GM23338 (cell line): ENCODE measurements at regions not wholly inside any gene's neighbourhood (a gene's known extent, or its start where the extent isn't known, plus 50 kb on each side); places are given as distances from the start of the nearest gene placed in this dataset.
A peak's percentile ranks its signal among the peaks of the same experiment; 100 is the strongest.

ENCODE experiments used
- ATAC-seq: fragments of 200-7000 bp; cut with Tn5 transposase; 3 replicates; pipeline ENCODE4 v1.9.1; 2020
- DNase-seq: peaks from one replicate; pipeline ENCODE4 v3.0.0-alpha.2; 2015; ENCODE audit warnings: low spot score
- H2AFZ ChIP-seq: fragments of 200-600 bp; sonication (generic); 2 replicates; pipeline ENCODE4 v1.8.0; 2016; ENCODE audit warnings: antibody characterized with exemption, mild to moderate bottlenecking, moderate library complexity
- H3F3A ChIP-seq: fragments of 200-600 bp; sonication (generic); replicated peaks from 2 replicates; pipeline ENCODE4 v1.8.0; 2017; ENCODE audit warnings: antibody characterized with exemption, mixed run types, low read depth
- H3K27ac ChIP-seq: fragments of 200-600 bp; sonication (generic); 2 replicates; pipeline ENCODE4 v1.6.1; 2016; ENCODE audit warnings: low read depth
- H3K27me3 ChIP-seq: fragments of 200-600 bp; sonication (generic); 2 replicates; pipeline ENCODE4 v1.8.0; 2016; ENCODE audit warnings: mild to moderate bottlenecking, mixed run types, moderate library complexity; ENCODE audit not compliant: insufficient read depth
- H3K36me3 ChIP-seq: fragments of 200-600 bp; sonication (generic); 2 replicates; pipeline ENCODE4 v1.8.0; 2016; ENCODE audit warnings: mild to moderate bottlenecking; ENCODE audit not compliant: insufficient read depth
- H3K4me1 ChIP-seq: fragments of 200-600 bp; sonication (generic); 2 replicates; pipeline ENCODE4 v1.8.0; 2016; ENCODE audit warnings: mild to moderate bottlenecking, moderate library complexity; ENCODE audit not compliant: insufficient read depth
- H3K4me2 ChIP-seq: fragments of 200-600 bp; sonication (generic); 2 replicates; pipeline ENCODE4 v1.7.1; 2017; ENCODE audit warnings: mixed run types
- H3K4me3 ChIP-seq: fragments of 200-600 bp; sonication (generic); 2 replicates; pipeline ENCODE4 v1.6.1; 2016; ENCODE audit warnings: mixed run types
- H3K79me2 ChIP-seq: fragments of 200-600 bp; sonication (generic); replicated peaks from 2 replicates; pipeline ENCODE4 v1.8.0; 2017; ENCODE audit warnings: mild to moderate bottlenecking; ENCODE audit not compliant: insufficient read depth
- H3K9me2 ChIP-seq: fragments of 200-600 bp; sonication (generic); 2 replicates; pipeline ENCODE4 v1.8.0; 2017; ENCODE audit not compliant: insufficient read depth
- H4K20me1 ChIP-seq: fragments of 200-600 bp; sonication (generic); replicated peaks from 2 replicates; pipeline ENCODE4 v1.8.0; 2017; ENCODE audit warnings: mild to moderate bottlenecking; ENCODE audit not compliant: insufficient read depth
- H3K27ac Mint-ChIP-seq: 2 replicates; pipeline ENCODE4 v1.8.0; 2020; ENCODE audit warnings: inconsistent platforms, mild to moderate bottlenecking, moderate library complexity, mixed read lengths
- H3K27me3 Mint-ChIP-seq: 3 replicates; pipeline ENCODE4 v1.8.0; 2022; ENCODE audit warnings: low read depth, mild to moderate bottlenecking, moderate library complexity, mixed read lengths, inconsistent platforms; ENCODE audit not compliant: insufficient read depth, poor library complexity
- H3K36me3 Mint-ChIP-seq: 3 replicates; pipeline ENCODE4 v1.8.0; 2021; ENCODE audit warnings: low read depth, mild to moderate bottlenecking, inconsistent platforms, moderate library complexity, mixed read lengths
- H3K4me1 Mint-ChIP-seq: 3 replicates; pipeline ENCODE4 v1.8.0; 2020; ENCODE audit warnings: mild to moderate bottlenecking, inconsistent platforms, mixed read lengths
- H3K4me3 Mint-ChIP-seq: 3 replicates; pipeline ENCODE4 v1.8.0; 2021; ENCODE audit warnings: moderate library complexity, mild to moderate bottlenecking, inconsistent platforms, mixed read lengths
- H3K9me3 Mint-ChIP-seq: 3 replicates; pipeline ENCODE4 v1.8.0; 2020; ENCODE audit warnings: moderate library complexity, mild to moderate bottlenecking, inconsistent platforms, mixed read lengths
- CREB1 ChIP-seq: fragments of 250-450 bp; sonication (Bioruptor Pico); IDR thresholded peaks from 2 replicates; pipeline ENCODE4 v1.5.0; 2020; ENCODE audit warnings: low read depth, mild to moderate bottlenecking, moderate library complexity
- EZH2phosphoT487 ChIP-seq: fragments of 200-600 bp; sonication (generic); IDR thresholded peaks from one replicate; pipeline ENCODE4 v1.8.1; 2018; ENCODE audit warnings: antibody characterized with exemption; ENCODE audit not compliant: unreplicated experiment
- JUNB ChIP-seq: IDR thresholded peaks from one replicate; pipeline ENCODE4 v1.6.1; 2016; ENCODE audit warnings: antibody characterized with exemption; ENCODE audit not compliant: unreplicated experiment
- NANOG ChIP-seq: IDR thresholded peaks from 2 replicates; pipeline ENCODE4 v1.6.1; 2016; ENCODE audit warnings: antibody characterized with exemption, borderline replicate concordance
- POLR2AphosphoS5 ChIP-seq: IDR thresholded peaks from 2 replicates; pipeline ENCODE4 v1.6.1; 2016; ENCODE audit warnings: antibody characterized with exemption, low read depth
- TF ChIP-seq, protein P1 (sequence below): IDR thresholded peaks from 2 replicates; pipeline ENCODE4 v1.6.1; 2016; ENCODE audit warnings: antibody characterized with exemption
- TF ChIP-seq, protein P2 (sequence below): fragments of 250-450 bp; sonication (Bioruptor Pico); IDR thresholded peaks from 2 replicates; pipeline ENCODE4 v1.5.0; 2020; ENCODE audit warnings: mild to moderate bottlenecking, moderate library complexity

DNA sequence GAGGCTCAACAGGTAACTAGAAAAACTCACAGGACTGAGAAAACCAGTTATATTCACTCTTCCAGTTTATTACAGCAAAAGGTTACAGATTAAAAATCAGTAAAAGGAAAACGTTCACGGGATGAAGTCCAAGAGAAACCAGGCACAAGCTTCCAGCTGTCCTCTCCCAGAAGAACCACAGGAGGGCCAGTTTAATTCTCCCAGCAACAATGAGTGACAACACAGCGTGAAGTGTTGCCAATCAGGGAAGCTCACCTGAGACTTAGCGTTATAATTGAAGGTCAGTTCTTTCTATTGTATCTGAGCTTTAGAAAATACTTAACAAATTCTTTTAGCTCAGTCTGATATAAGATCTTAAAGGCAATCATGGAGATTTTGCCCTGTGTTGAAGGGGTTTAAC is 65.2 kb upstream of the TNR start:
- Histone ChIP-seq H3K36me3 (no peaks in the 10 kb centered on the region), H3F3A (no peaks in the 10 kb centered on the region), H3K9me2 (0 out of 2 replicates have a peak, but pooled peaks cover 3% of the 10 kb centered on the region), H3K4me1 (peaks cover 7% of the 10 kb centered on the region), H3K79me2 (no peaks in the 10 kb centered on the region), H2AFZ (no peak overlapping the region), H4K20me1 (no peaks in the 10 kb centered on the region), H3K27me3 (no peaks in the 10 kb centered on the region), H3K27ac (no peak overlapping the region), H3K4me2 (peak overlapping the region; percentile 34; the same call in 1 of the 2 replicates), H3K4me3 (no peak overlapping the region)
- no peak overlapping the region for H3K27ac Mint-ChIP-seq
- TF ChIP-seq NANOG (no peak), EZH2phosphoT487 (no peak), CREB1 (CRISPR knock-in tag) (no peak), POLR2AphosphoS5 (no peak), JUNB (no peak)
- TF ChIP-seq, protein P1, sequence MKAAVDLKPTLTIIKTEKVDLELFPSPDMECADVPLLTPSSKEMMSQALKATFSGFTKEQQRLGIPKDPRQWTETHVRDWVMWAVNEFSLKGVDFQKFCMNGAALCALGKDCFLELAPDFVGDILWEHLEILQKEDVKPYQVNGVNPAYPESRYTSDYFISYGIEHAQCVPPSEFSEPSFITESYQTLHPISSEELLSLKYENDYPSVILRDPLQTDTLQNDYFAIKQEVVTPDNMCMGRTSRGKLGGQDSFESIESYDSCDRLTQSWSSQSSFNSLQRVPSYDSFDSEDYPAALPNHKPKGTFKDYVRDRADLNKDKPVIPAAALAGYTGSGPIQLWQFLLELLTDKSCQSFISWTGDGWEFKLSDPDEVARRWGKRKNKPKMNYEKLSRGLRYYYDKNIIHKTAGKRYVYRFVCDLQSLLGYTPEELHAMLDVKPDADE: no peak
- TF ChIP-seq, protein P2, sequence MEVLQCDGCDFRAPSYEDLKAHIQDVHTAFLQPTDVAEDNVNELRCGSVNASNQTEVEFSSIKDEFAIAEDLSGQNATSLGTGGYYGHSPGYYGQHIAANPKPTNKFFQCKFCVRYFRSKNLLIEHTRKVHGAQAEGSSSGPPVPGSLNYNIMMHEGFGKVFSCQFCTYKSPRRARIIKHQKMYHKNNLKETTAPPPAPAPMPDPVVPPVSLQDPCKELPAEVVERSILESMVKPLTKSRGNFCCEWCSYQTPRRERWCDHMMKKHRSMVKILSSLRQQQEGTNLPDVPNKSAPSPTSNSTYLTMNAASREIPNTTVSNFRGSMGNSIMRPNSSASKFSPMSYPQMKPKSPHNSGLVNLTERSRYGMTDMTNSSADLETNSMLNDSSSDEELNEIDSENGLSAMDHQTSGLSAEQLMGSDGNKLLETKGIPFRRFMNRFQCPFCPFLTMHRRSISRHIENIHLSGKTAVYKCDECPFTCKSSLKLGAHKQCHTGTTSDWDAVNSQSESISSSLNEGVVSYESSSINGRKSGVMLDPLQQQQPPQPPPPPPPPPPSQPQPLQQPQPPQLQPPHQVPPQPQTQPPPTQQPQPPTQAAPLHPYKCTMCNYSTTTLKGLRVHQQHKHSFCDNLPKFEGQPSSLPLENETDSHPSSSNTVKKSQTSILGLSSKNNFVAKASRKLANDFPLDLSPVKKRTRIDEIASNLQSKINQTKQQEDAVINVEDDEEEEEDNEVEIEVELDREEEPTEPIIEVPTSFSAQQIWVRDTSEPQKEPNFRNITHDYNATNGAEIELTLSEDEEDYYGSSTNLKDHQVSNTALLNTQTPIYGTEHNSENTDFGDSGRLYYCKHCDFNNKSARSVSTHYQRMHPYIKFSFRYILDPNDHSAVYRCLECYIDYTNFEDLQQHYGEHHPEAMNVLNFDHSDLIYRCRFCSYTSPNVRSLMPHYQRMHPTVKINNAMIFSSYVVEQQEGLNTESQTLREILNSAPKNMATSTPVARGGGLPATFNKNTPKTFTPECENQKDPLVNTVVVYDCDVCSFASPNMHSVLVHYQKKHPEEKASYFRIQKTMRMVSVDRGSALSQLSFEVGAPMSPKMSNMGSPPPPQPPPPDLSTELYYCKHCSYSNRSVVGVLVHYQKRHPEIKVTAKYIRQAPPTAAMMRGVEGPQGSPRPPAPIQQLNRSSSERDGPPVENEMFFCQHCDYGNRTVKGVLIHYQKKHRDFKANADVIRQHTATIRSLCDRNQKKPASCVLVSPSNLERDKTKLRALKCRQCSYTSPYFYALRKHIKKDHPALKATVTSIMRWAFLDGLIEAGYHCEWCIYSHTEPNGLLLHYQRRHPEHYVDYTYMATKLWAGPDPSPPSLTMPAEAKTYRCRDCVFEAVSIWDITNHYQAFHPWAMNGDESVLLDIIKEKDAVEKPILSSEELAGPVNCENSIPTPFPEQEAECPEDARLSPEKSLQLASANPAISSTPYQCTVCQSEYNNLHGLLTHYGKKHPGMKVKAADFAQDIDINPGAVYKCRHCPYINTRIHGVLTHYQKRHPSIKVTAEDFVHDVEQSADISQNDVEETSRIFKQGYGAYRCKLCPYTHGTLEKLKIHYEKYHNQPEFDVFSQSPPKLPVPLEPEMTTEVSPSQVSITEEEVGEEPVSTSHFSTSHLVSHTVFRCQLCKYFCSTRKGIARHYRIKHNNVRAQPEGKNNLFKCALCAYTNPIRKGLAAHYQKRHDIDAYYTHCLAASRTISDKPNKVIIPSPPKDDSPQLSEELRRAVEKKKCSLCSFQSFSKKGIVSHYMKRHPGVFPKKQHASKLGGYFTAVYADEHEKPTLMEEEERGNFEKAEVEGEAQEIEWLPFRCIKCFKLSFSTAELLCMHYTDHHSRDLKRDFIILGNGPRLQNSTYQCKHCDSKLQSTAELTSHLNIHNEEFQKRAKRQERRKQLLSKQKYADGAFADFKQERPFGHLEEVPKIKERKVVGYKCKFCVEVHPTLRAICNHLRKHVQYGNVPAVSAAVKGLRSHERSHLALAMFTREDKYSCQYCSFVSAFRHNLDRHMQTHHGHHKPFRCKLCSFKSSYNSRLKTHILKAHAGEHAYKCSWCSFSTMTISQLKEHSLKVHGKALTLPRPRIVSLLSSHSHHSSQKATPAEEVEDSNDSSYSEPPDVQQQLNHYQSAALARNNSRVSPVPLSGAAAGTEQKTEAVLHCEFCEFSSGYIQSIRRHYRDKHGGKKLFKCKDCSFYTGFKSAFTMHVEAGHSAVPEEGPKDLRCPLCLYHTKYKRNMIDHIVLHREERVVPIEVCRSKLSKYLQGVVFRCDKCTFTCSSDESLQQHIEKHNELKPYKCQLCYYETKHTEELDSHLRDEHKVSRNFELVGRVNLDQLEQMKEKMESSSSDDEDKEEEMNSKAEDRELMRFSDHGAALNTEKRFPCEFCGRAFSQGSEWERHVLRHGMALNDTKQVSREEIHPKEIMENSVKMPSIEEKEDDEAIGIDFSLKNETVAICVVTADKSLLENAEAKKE (CRISPR knock-in tag): 0 out of 2 replicates have a peak, but pooled peaks have one; percentile 14
- H3K9me3 Mint-ChIP-seq: peaks cover 8% of the 10 kb centered on the region; the same call in 2 of the 3 replicates
- no peaks in the 10 kb centered on the region; the same call in 2 of the 3 replicates for H3K36me3 Mint-ChIP-seq
- no peak overlapping the region for H3K4me3 Mint-ChIP-seq
- peaks cover 20% of the 10 kb centered on the region for H3K4me1 Mint-ChIP-seq
- no peaks in the 10 kb centered on the region for H3K27me3 Mint-ChIP-seq
- peak; percentile 62 for DNase-seq
- peak; percentile 95 for ATAC-seq
